ENCODE measurements at regions not wholly inside any gene's neighbourhood (a gene's known extent, or its start where the extent isn't known, plus 50 kb on each side); places are given as distances from the start of the nearest gene placed in this dataset.
"Not testable (repeated sequence)": the region's sequence is repeated elsewhere in the genome, so short reads cannot be mapped to it uniquely, and the experiment has no call there.

DNA sequence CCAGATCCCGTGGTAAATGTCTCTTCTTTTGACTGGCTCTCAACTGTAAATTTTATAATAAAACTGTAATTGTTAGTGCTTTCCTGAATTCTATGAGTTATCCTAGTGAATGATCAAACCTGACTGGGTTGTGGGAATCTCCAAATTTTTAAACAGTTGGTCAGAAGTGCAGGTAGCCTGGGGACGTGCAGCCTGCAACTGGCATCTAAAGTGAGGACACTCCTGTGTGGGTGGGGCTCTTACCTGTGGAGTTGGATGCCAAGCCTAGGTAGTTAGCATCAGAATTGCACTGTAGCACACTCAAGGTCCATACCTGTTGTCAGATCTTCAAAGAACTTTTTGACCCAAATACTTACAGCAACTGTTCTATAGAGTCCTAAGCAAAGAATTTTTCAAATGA lies 207.1 kb upstream of the NBEA start:
- no peak for DNase-seq

GRCh38 chr13:34738254-34738992 lies 203.6 kb upstream of the NBEA start:
- no peak for DNase-seq

DNA sequence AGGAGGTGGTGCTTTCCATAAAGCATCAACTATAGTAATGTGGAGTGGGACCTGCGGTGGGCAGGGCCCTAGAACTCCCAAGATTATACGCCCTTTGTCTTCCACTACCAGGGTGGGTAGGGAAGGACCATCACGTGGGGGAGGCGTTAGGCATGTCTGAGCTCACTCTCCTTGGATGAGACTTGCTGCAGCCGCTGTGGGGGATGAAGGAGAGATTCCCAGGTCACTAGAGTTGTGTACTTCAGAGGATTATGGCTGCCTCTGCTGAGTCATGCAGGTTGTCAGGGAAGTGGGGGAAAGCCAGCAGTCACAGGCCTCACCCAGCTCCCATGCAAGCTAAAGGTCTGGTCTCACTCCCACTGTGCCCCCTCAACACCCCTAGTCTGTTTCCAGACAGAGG lies 195.0 kb upstream of the NBEA start:
- not testable (repeated sequence) for DNase-seq

DNA sequence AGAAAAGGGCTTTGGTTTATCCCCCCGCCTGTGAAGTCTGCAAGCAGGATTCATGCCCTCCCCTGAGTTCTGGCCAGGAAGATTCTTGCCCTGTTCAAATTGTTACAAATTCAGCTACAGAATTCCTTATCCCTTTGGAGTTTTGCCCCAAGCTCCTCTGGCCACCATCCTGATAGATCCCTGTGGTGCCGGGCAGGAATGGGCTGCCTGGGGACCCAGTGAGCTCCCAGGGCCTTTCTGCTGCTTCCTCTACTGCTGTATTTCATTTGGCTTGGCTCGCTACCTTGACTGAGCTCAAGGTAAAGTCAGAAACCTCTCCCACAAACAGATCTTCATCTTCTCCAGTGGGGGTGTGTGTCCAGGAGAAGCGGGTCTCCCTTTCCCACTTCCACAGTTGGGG lies 194.6 kb upstream of the NBEA start:
- DNase-seq, result no peak

DNA sequence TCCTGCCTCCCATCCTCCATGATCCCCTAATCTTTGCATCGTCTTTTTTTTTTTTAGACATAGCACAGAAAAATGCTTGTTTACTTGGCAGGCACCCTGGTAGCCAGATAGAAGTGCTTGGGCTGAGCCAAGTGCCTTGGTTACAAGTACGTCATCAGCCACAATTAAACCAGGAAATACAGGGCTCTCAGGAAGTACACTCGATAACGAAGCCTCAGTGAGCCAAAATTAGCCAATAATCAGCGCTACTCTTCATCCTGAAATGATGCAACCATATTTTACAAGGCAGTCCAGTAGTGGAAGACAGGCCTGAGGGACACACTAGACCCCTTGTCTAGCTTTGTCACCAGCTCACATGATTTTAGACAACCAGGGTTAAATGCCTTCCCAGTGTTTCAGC lies 194.0 kb upstream of the NBEA start:
- DNase-seq, result no peak

- DNase-seq, result no peak
Measured at GRCh38 chr13:34748596-34748995, 193.5 kb upstream of the NBEA start.

DNA sequence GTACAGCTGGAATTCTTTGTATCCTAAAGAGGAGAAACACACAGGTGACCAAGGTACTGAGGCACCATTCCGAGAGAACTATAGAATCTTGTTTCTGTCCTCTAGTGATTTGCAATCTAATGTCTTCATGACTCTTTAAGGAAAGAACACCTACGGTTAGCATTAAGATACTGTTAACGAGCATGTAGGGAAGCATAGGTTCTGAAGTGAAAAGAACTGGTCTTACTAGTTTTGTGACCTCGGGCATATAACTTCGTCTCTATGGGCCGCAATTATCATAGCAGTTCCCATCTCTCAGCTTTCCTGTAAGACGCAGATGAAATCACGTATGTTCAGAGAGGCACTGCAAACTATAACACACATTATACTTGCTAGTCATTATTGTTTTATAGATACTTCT lies 193.0 kb upstream of the NBEA start:
- DNase-seq, result no peak

- peak; percentile 54 for DNase-seq
Measured at GRCh38 chr13:34750078-34750931, 191.8 kb upstream of the NBEA start.

- no peak for DNase-seq
Measured at GRCh38 chr13:34751044-34751443, 191.0 kb upstream of the NBEA start.

DNA sequence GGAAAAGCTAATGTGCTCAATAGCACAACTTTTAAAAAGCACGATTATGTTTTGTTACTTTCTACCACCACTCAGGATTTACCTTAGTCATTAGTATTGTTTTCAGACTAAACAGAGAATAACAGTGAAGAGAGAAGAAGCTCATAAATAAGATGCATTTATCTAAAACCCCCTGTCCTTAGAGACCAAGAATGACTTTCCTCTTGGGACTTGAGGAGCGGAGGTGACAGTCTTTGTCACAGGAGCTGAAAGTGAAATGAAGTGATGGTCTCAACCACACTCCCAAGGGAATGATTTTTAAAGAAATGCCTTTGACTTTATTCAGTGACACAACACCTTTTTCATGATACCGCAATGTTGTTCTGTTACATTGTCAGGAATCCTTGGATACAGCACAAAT lies 190.6 kb upstream of the NBEA start:
- no peak for DNase-seq

DNA sequence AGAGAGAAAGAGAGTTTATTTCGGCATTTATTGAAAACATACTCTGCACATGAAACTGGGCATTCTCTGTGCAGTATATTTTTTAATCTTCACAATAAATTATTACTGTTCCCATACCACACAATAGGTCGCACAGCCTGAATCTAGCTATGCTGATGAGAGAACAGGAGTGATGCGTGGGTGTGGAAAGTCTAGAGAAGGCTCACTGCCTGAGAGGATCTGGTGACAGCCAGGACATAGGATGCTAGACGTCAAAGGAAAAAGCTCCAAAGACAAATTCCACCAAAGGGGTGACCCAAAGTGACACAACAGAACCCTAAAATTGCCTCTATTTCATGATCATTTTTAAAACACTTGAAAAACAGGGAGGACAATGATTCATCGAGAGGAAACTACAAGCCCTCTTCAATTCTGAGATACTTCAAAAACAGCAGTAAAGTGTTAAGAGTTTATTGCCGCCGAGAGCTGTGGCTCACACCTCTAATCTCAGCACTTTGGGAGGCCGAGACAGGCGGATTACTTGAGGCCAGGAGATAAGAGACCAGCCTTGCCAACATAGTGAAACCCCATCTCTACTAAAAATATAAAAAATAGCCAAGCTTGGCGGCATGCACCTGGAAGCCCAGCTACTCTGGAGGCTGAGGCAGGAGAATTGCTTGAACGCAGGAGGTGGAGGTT lies 189.6 kb upstream of the NBEA start:
- no peak for DNase-seq

DNA sequence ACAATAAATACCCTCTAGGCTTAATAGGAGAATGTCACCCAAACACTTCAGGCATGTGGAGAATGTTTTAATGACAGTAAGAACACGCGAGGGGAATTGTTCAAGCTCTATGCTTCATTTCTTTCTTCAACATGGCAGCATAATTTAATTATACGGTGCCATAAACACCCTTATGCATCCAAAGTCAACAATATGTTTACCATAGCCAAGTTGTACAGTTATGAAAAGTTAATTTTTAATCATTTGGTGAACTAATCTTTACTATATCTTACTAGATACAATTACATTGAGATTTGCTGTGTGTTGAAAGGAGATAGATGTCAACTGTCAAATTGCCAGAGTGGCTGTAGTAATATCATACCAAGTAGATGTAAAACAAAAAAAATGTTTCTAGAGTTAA lies 185.9 kb upstream of the NBEA start:
- DNase-seq, result no peak

DNA sequence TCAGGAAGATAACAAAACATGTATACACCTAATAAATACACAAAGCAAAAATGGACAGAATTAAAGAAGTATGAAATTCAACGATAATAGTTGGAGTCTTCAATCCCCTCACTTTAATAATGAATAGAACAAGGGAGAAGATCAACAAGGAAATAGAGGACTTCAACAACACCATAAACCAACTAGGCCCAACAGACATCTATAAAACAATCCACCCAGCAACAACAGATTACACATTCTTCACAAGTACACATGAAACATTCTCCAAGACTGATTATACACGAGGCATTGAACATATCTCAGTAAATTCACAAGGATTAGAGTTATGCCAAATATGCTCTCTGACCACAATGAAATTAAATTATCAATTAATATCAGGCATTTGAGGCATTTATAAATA lies 185.5 kb upstream of the NBEA start:
- no peak for DNase-seq

DNA sequence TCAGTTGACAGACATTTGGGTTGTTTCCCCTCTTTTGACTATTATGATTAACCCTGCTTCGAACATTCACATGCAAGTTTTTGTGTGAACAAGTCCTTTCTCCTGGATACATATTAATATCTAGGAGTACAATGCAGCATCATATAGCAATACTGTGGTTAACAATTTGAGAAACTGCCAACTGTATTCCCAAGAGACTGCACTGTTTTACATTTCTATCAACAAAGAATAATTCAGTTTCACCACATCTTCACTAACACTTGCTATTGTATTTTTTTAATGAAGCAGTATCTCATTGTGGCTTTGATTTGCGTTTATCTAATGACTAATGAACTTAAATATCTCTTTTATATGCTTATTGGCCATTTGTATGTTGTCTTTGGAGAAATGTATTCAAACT lies 184.6 kb upstream of the NBEA start:
- no peak for DNase-seq

GRCh38 chr13:34758628-34759027 lies 183.4 kb upstream of the NBEA start:
- no peak for DNase-seq

DNA sequence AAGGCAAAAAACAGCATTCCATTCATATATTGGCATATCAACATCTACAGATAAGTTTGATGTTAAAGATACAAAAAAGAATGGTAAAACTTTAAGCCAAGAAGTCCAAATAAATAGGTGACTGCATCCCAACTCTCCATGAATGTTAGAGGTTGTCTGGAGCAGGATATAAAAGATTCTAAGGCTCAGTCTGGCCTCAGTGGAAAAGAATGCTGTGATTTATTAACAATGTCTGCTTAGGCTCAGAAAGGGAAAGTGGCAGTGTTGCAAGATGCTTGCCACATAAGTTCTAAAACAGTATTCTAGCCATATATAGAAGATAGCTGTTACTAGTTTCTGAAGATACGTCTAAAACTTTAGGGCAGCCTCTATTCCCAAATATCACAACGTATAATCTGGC lies 179.8 kb upstream of the NBEA start:
- DNase-seq, result no peak

- DNase-seq, result no peak
Measured at GRCh38 chr13:34764246-34764645, 177.8 kb upstream of the NBEA start.

GRCh38 chr13:34765446-34766180 lies 176.5 kb upstream of the NBEA start:
- DNase-seq, result no peak

DNA sequence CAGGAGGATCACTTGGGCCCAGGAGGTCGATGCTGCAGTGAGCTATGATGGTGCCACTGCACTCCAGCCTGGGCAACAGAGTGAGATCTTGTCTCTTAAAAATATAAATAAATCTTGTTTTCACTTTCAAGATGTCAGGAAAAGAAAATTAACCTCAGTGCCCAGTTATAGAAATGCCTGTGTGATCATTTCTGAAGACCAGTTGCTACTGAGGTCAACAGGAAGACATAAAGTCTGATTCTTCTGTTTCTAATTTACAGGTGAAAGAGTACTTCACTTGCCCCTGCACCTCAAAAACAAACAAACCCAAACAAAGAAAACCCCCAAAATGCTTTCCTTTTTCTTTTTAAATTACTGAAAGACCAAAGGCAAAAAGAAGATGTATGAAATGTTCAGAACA lies 174.3 kb upstream of the NBEA start:
- DNase-seq, result no peak

DNA sequence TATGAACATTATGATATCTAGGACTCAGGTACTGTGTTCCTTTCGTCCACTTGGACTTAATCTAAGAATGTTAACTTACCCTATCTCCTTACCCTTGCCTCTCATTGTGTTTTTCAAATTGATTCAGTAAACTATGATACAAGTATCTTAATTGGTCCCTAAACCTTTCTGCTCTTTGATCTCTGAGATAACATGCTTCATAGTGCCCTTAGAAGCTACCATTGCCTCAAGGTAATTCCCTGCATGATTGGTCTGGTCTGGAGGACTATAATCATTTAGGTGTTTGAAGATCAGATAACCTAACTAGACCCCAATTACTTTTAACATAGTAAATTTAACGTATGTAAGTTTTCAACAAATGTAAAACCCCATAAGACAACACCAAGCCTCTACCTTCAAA lies 169.9 kb upstream of the NBEA start:
- DNase-seq, result no peak

- DNase-seq, result no peak
Measured at GRCh38 chr13:34772881-34773280, 169.2 kb upstream of the NBEA start.

GRCh38 chr13:34776390-34776981 lies 165.6 kb upstream of the NBEA start:
- no peak for DNase-seq

All from right hindlimb (tissue), 1 donor.